Hepatocyte (in vitro differentiated cells): ENCODE measurements at regions not wholly inside any gene's neighbourhood (a gene's known extent, or its start where the extent isn't known, plus 50 kb on each side); places are given as distances from the start of the nearest gene placed in this dataset.

Experiments used
- DNase-seq: peaks from one replicate; pipeline ENCODE4 v3.0.0-alpha.2; 2016; ENCODE audit warnings: low spot score
- H2AFZ ChIP-seq: fragments of 200-600 bp; sonication (generic); 2 replicates; pipeline ENCODE4 v1.6.0; 2016; ENCODE audit warnings: antibody characterized with exemption, mild to moderate bottlenecking
- H3K27ac ChIP-seq: fragments of 200-600 bp; sonication (generic); 2 replicates; pipeline ENCODE4 v1.5.1; 2016; ENCODE audit warnings: mild to moderate bottlenecking
- H3K27me3 ChIP-seq: fragments of 200-600 bp; sonication (generic); 2 replicates; pipeline ENCODE4 v1.6.1; 2016
- H3K36me3 ChIP-seq: fragments of 200-600 bp; sonication (generic); replicated peaks from 2 replicates; pipeline ENCODE4 v1.5.1; 2016; ENCODE audit warnings: low read depth; ENCODE audit not compliant: insufficient read depth
- H3K4me1 ChIP-seq: fragments of 200-600 bp; sonication (generic); 2 replicates; pipeline ENCODE4 v1.5.1; 2016; ENCODE audit warnings: mild to moderate bottlenecking, moderate library complexity; ENCODE audit not compliant: insufficient read depth
- H3K4me2 ChIP-seq: fragments of 200-600 bp; sonication (generic); 2 replicates; pipeline ENCODE4 v1.6.0; 2016
- H3K4me3 ChIP-seq: fragments of 200-600 bp; sonication (generic); 2 replicates; pipeline ENCODE4 v1.5.1; 2016; ENCODE audit warnings: mild to moderate bottlenecking
- H3K79me2 ChIP-seq: fragments of 200-600 bp; sonication (generic); 2 replicates; pipeline ENCODE4 v1.6.0; 2017; ENCODE audit warnings: mild to moderate bottlenecking
- H3K9me2 ChIP-seq: fragments of 200-600 bp; sonication (generic); replicated peaks from 2 replicates; pipeline ENCODE4 v1.6.0; 2017; ENCODE audit warnings: mild to moderate bottlenecking; ENCODE audit not compliant: insufficient read depth
- H3K9me3 ChIP-seq: fragments of 200-600 bp; sonication (generic); 2 replicates; pipeline ENCODE4 v1.5.1; 2016; ENCODE audit warnings: low read depth, mild to moderate bottlenecking
- H4K20me1 ChIP-seq: fragments of 200-600 bp; sonication (generic); 2 replicates; pipeline ENCODE4 v1.6.0; 2016; ENCODE audit warnings: mild to moderate bottlenecking; ENCODE audit not compliant: insufficient read depth, poor library complexity, severe bottlenecking
- EZH2 ChIP-seq: fragments of 200-600 bp; sonication (generic); IDR thresholded peaks from 2 replicates; pipeline ENCODE4 v1.6.1; 2016; ENCODE audit warnings: antibody characterized with exemption, mild to moderate bottlenecking, borderline replicate concordance
- EZH2phosphoT487 ChIP-seq: fragments of 200-600 bp; sonication (generic); IDR thresholded peaks from one replicate; pipeline ENCODE4 v1.6.1; 2018; ENCODE audit warnings: antibody characterized with exemption, mild to moderate bottlenecking, low read depth, moderate library complexity; ENCODE audit not compliant: unreplicated experiment, severe bottlenecking
- WGBS: methylation state at CpG from one replicate; pipeline ENCODE4 v1.1.6; 2016; ENCODE audit warnings: low lambda C conversion rate; ENCODE audit errors: missing lambda C conversion rate; 5-methylcytosine and 5-hydroxymethylcytosine counted together
- TF ChIP-seq, protein P1 (sequence below): fragments of 200-600 bp; sonication (generic); IDR thresholded peaks from 2 replicates; pipeline ENCODE4 v1.5.1; 2016; ENCODE audit warnings: antibody characterized with exemption, mild to moderate bottlenecking; ENCODE audit not compliant: poor library complexity

- no peaks in the 10 kb centered on the region for H3K27me3 ChIP-seq
- no peak overlapping the region for H2AFZ ChIP-seq
- WGBS, result 93% methylated on average over 3 of the region's 3 CpGs
- TF ChIP-seq, protein P1, sequence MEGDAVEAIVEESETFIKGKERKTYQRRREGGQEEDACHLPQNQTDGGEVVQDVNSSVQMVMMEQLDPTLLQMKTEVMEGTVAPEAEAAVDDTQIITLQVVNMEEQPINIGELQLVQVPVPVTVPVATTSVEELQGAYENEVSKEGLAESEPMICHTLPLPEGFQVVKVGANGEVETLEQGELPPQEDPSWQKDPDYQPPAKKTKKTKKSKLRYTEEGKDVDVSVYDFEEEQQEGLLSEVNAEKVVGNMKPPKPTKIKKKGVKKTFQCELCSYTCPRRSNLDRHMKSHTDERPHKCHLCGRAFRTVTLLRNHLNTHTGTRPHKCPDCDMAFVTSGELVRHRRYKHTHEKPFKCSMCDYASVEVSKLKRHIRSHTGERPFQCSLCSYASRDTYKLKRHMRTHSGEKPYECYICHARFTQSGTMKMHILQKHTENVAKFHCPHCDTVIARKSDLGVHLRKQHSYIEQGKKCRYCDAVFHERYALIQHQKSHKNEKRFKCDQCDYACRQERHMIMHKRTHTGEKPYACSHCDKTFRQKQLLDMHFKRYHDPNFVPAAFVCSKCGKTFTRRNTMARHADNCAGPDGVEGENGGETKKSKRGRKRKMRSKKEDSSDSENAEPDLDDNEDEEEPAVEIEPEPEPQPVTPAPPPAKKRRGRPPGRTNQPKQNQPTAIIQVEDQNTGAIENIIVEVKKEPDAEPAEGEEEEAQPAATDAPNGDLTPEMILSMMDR, result no peak
- TF ChIP-seq EZH2phosphoT487 (no peak), EZH2 (no peak)
- H3K36me3 ChIP-seq, result no peaks in the 10 kb centered on the region
- H3K27ac ChIP-seq, result no peak overlapping the region
- no peaks in the 10 kb centered on the region for H4K20me1 ChIP-seq
- H3K9me2 ChIP-seq, result no peaks in the 10 kb centered on the region
- no peaks in the 10 kb centered on the region for H3K79me2 ChIP-seq
- no peaks in the 10 kb centered on the region for H3K9me3 ChIP-seq
- H3K4me3 ChIP-seq, result no peak overlapping the region
- no peak for DNase-seq
- no peak overlapping the region for H3K4me2 ChIP-seq
- H3K4me1 ChIP-seq, result no peaks in the 10 kb centered on the region
Observed at GRCh38 chr4:123581802-123582201, 185.2 kb downstream of the SPRY1 start.

DNA sequence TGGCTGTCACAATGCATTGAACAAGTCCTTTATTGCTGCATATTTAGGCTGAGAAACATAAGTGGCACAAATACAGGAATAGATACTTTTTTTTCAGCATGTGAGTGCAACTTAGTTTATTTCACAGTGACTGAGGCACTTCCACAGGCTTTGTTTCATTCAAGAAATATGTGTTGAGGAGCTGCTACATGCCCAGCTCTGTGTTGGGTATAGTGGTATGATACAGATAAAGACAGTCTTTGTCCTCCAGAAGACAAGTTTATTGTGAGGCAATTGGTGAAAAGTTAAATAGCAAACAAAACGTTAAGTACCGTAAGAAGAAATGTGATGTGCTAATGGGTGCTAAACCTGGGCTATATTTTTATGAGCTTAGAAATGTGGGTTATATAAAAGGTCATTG is 186.4 kb downstream of the SPRY1 start:
- H2AFZ ChIP-seq, result no peak overlapping the region
- no peaks in the 10 kb centered on the region for H3K79me2 ChIP-seq
- 86% methylated on average over 2 of the region's 2 CpGs for WGBS

GRCh38 chr4:123585111-123585510 is 188.5 kb downstream of the SPRY1 start:
- no peaks in the 10 kb centered on the region for H3K36me3 ChIP-seq
- TF ChIP-seq, protein P1, result no peak
- TF ChIP-seq EZH2phosphoT487 (no peak), EZH2 (no peak)
- no peaks in the 10 kb centered on the region for H3K79me2 ChIP-seq
- H2AFZ ChIP-seq, result no peak overlapping the region
- H3K4me1 ChIP-seq, result peaks cover 19% of the 10 kb centered on the region
- no peak overlapping the region for H3K27ac ChIP-seq
- no peak for DNase-seq
- no peaks in the 10 kb centered on the region for H3K27me3 ChIP-seq
- H3K4me2 ChIP-seq, result no peak overlapping the region
- no peaks in the 10 kb centered on the region for H3K9me2 ChIP-seq
- no peaks in the 10 kb centered on the region for H4K20me1 ChIP-seq
- H3K4me3 ChIP-seq, result no peak overlapping the region
- no peaks in the 10 kb centered on the region for H3K9me3 ChIP-seq
- 90% methylated on average over 2 of the region's 2 CpGs for WGBS

More for the DNA sequence above, 186.4 kb downstream of the SPRY1 start:
- H3K9me2 ChIP-seq, result no peaks in the 10 kb centered on the region
- no peaks in the 10 kb centered on the region for H3K9me3 ChIP-seq
- H3K4me2 ChIP-seq, result no peak overlapping the region
- peaks cover 8% of the 10 kb centered on the region for H3K4me1 ChIP-seq
- no peaks in the 10 kb centered on the region for H4K20me1 ChIP-seq
- no peak overlapping the region for H3K27ac ChIP-seq
- H3K4me3 ChIP-seq, result no peak overlapping the region
- no peaks in the 10 kb centered on the region for H3K27me3 ChIP-seq
- TF ChIP-seq EZH2phosphoT487 (no peak), EZH2 (no peak)
- TF ChIP-seq, protein P1, result no peak
- DNase-seq, result no peak
- no peaks in the 10 kb centered on the region for H3K36me3 ChIP-seq

DNA sequence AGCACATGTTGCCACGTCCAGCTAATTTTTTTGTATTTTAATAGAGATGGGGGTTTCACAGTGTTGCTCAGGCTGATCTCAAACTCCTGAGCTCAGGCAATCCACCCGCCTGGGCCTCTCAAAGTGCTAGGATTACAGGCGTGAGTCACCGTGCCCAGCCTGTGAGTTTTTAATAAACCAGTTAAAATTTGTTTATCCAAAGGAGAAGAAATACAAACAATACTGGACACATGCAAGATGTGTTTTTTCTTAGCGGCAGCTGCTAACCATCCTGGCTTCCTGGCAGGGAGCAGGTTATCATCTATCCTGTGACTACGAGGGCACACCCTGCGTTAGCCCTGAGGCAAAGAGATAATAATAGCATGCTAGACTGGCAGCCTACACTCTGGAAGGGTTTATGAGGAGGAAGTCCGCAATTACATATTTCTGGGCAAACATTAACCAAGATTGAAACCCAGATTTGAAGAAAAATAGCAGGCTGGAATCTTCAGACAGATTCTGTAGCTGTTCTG is 191.4 kb downstream of the SPRY1 start:
- Histone ChIP-seq H3K4me1 (peaks cover 19% of the 10 kb centered on the region), H3K4me2 (peak overlapping the region; percentile 5), H2AFZ (no peak overlapping the region), H4K20me1 (no peaks in the 10 kb centered on the region), H3K4me3 (no peak overlapping the region), H3K9me2 (no peaks in the 10 kb centered on the region), H3K27ac (peak overlapping the region; percentile 89), H3K9me3 (no peaks in the 10 kb centered on the region), H3K27me3 (no peaks in the 10 kb centered on the region), H3K36me3 (no peaks in the 10 kb centered on the region), H3K79me2 (no peaks in the 10 kb centered on the region)
- TF ChIP-seq EZH2phosphoT487 (no peak), EZH2 (no peak)
- TF ChIP-seq, protein P1, result no peak
- WGBS, result 16% methylated on average over 8 of the region's 8 CpGs
- peak; percentile 79 for DNase-seq
